ENCODE measurements at regions not wholly inside any gene's neighbourhood (a gene's known extent, or its start where the extent isn't known, plus 50 kb on each side); places are given as distances from the start of the nearest gene placed in this dataset.
A peak's percentile ranks its signal among the peaks of the same experiment; 100 is the strongest.

- Histone ChIP-seq H3K27ac (ENCODE audit: low read length) (peak overlapping the region; percentile 81; the same call in 1 of the 2 replicates), H3K4me1 (ENCODE audit: control insufficient read depth, insufficient read depth, low read length) (peaks cover 17% of the 10 kb centered on the region), H3K36me3 (ENCODE audit: control insufficient read depth, insufficient read depth, low read length) (no peaks in the 10 kb centered on the region), H3K9me3 (ENCODE audit: control insufficient read depth, insufficient read depth, low read depth, low read length) (no peaks in the 10 kb centered on the region), H3K4me3 (ENCODE audit: low read depth in 2 of 2, low read length in 2 of 2) (no peak overlapping the region), H3K27me3 (ENCODE audit: control insufficient read depth, insufficient read depth, low read length) (no peaks in the 10 kb centered on the region)
- ChIA-PET CTCF (interaction anchor here (0.6 kb wide), 1 partner anchor 27 kb away, joined by 4 read pairs; no protein-coding TSS in a partner anchor), POLR2A (no interaction called here)
- TF ChIP-seq TCF7L2 (IDR thresholded peaks at IDR 0.05; ENCODE audit: low read depth, low read length) (no peak), REST (IDR thresholded peaks at IDR 0.05; ENCODE audit: insufficient read depth in 1 of 2, low read depth in 2 of 2, low read length in 1 of 2) (no peak), CTCF (IDR thresholded peaks at IDR 0.05) (no peak), POLR2AphosphoS5 (IDR thresholded peaks at IDR 0.05; ENCODE audit: low read depth, low read length) (no peak), SIN3A (IDR thresholded peaks at IDR 0.05; ENCODE audit: borderline replicate concordance, insufficient read depth, low read depth, low read length) (no peak)
- in situ Hi-C loops (cut with HindIII; ENCODE audit: low pct_unique_long_range_greater_than_20kb, low sequenced_read_pairs) = no loop called here
- no TSS peak for BruUV-seq (replicated peaks)
- ATAC-seq (no peak), DNase-seq (ENCODE audit: low read depth, low spot score) (no peak)
- intact Hi-C loops (cut with micrococcal nuclease; ENCODE audit: unreplicated experiment) = no loop called here
Measured at GRCh38 chr5:125201446-125202052, 455.1 kb upstream of the ZNF608 start.

- Histone ChIP-seq H3K4me1 (ENCODE audit: control insufficient read depth, insufficient read depth, low read length) (peaks cover 13% of the 10 kb centered on the region), H3K27me3 (ENCODE audit: control insufficient read depth, insufficient read depth, low read length) (no peaks in the 10 kb centered on the region), H3K27ac (ENCODE audit: low read length) (peak overlapping the region; percentile 69; the same call in 1 of the 2 replicates), H3K9me3 (ENCODE audit: control insufficient read depth, insufficient read depth, low read depth, low read length) (no peaks in the 10 kb centered on the region), H3K36me3 (ENCODE audit: control insufficient read depth, insufficient read depth, low read length) (no peaks in the 10 kb centered on the region), H3K4me3 (ENCODE audit: low read depth in 2 of 2, low read length in 2 of 2) (no peak overlapping the region)
- DNase-seq (ENCODE audit: low read depth, low spot score) (no peak), ATAC-seq (no peak)
- BruUV-seq (replicated peaks) = no TSS peak
- ChIA-PET CTCF (no interaction called here), POLR2A (no interaction called here)
- in situ Hi-C loops (cut with HindIII; ENCODE audit: low pct_unique_long_range_greater_than_20kb, low sequenced_read_pairs) = no loop called here
- TF ChIP-seq REST (IDR thresholded peaks at IDR 0.05; ENCODE audit: insufficient read depth in 1 of 2, low read depth in 2 of 2, low read length in 1 of 2) (no peak), SIN3A (IDR thresholded peaks at IDR 0.05; ENCODE audit: borderline replicate concordance, insufficient read depth, low read depth, low read length) (no peak), TCF7L2 (IDR thresholded peaks at IDR 0.05; ENCODE audit: low read depth, low read length) (no peak), POLR2AphosphoS5 (IDR thresholded peaks at IDR 0.05; ENCODE audit: low read depth, low read length) (no peak)
- intact Hi-C loops (cut with micrococcal nuclease; ENCODE audit: unreplicated experiment) = no loop called here
Measured at GRCh38 chr5:125202353-125202752, 455.9 kb upstream of the ZNF608 start.
